Gastrocnemius medialis (tissue), 4 donors: ENCODE measurements at regions not wholly inside any gene's neighbourhood (a gene's known extent, or its start where the extent isn't known, plus 50 kb on each side); places are given as distances from the start of the nearest gene placed in this dataset.

Source experiments
- POLR2A ChIP-seq, 2 donors: fragments of 450-650 bp; IDR thresholded peaks; one replicate each; pipeline ENCODE4 v1.6.1; 2017; ENCODE audit warnings: antibody characterized with exemption in 2 of 2, mild to moderate bottlenecking in 2 of 2, moderate library complexity in 2 of 2
- TF ChIP-seq, protein P1 (sequence below), 5 experiments: fragments of 450-650 bp in 3 of 5; fragments of 200-600 bp in 2 of 5; sonication (generic) in 2 of 5; IDR thresholded peaks in 4 of 5; conservative IDR thresholded peaks in 1 of 5; 1 replicate in 4 of 5; 2 replicates in 1 of 5; pipeline ENCODE4 v1.5.1; 2016 to 2019; ENCODE audit warnings: antibody characterized with exemption in 5 of 5, mild to moderate bottlenecking in 3 of 5, moderate library complexity in 3 of 5

DNA sequence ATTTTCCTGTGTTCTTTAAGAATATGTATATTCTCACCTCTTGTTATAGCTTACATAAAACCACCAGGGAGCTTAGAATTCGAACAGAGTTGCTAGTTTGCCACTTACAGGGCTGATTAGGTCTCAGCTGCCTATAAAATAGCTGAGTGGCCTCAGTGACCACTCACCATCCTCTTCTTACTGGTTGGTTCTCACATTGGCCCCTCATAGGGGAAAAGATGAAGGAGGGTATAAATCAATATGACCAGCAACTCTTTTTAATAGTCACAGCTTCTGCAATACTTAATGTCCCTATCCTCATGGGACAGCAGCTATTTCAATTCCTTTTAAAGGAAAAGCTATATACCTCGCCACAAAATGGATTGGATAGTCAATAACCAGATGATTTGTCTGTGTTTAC lies 199.4 kb upstream of the CDH20 start:
- TF ChIP-seq, protein P1, sequence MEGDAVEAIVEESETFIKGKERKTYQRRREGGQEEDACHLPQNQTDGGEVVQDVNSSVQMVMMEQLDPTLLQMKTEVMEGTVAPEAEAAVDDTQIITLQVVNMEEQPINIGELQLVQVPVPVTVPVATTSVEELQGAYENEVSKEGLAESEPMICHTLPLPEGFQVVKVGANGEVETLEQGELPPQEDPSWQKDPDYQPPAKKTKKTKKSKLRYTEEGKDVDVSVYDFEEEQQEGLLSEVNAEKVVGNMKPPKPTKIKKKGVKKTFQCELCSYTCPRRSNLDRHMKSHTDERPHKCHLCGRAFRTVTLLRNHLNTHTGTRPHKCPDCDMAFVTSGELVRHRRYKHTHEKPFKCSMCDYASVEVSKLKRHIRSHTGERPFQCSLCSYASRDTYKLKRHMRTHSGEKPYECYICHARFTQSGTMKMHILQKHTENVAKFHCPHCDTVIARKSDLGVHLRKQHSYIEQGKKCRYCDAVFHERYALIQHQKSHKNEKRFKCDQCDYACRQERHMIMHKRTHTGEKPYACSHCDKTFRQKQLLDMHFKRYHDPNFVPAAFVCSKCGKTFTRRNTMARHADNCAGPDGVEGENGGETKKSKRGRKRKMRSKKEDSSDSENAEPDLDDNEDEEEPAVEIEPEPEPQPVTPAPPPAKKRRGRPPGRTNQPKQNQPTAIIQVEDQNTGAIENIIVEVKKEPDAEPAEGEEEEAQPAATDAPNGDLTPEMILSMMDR (IDR thresholded peaks at IDR 0.05 in 4 of 5, conservative IDR thresholded peaks at IDR 0.05 in 1 of 5), result no peak
- no peak for TF ChIP-seq POLR2A (IDR thresholded peaks at IDR 0.05)
